ENCODE measurements at regions not wholly inside any gene's neighbourhood (a gene's known extent, or its start where the extent isn't known, plus 50 kb on each side); places are given as distances from the start of the nearest gene placed in this dataset.

DNA sequence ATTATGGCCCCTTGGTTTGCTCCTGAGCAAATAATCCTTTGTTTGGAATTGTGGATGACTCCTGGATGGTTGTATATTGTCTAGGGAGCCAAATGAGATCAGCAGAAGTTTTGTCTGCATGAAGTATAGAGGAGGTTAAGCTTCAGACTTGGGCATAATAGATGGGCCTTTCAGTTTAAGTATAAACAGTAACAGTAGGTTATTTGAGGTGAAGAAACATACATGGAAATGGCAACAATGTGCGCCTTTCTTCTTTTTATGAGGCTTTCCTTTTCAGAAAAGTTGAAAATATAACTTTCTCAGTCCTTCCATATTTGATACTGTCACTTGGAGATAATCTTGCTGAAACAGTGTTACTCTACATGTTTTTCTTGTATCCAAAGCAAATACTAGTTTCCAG, 63.7 kb upstream of the PPP1R12A start:
- BruUV-seq (replicated peaks): no TSS peak
- ATAC-seq (no peak), DNase-seq (ENCODE audit: low read depth, low spot score) (no peak)
- TF ChIP-seq MAX (IDR thresholded peaks at IDR 0.05): no peak
- TF ChIP-seq ZBTB33 (IDR thresholded peaks at IDR 0.05; ENCODE audit: extremely low read depth, insufficient replicate concordance, low read length): no peak
- TF ChIP-seq EGR1 (IDR thresholded peaks at IDR 0.05; ENCODE audit: low read depth): no peak
- TF ChIP-seq SRF (IDR thresholded peaks at IDR 0.05; ENCODE audit: low read depth): no peak
- TF ChIP-seq POLR2AphosphoS5 (IDR thresholded peaks at IDR 0.05; ENCODE audit: low read depth, low read length): no peak
- no peak for TF ChIP-seq JUND (IDR thresholded peaks at IDR 0.05)
- TF ChIP-seq SIN3A (IDR thresholded peaks at IDR 0.05; ENCODE audit: low read depth): no peak
- no peak for TF ChIP-seq EZH2 (IDR thresholded peaks at IDR 0.05)
- no peak for TF ChIP-seq SP1 (IDR thresholded peaks at IDR 0.05; ENCODE audit: low read depth)
- TF ChIP-seq YY1 (IDR thresholded peaks at IDR 0.05; ENCODE audit: extremely low read depth, insufficient replicate concordance, low read depth, low read length): no peak
- TF ChIP-seq CBX3 (IDR thresholded peaks at IDR 0.05; ENCODE audit: low read depth): no peak
- no peak for TF ChIP-seq ZFX (IDR thresholded peaks at IDR 0.05)
- no peak overlapping the region for H3K4me3 ChIP-seq (replicated peaks in 1 of 2; ENCODE audit: low read depth in 1 of 2, low read length in 2 of 2)
- intact Hi-C loops (cut with micrococcal nuclease): loop anchor here (5.0 kb wide), 1 partner anchor 664 kb away; no protein-coding TSS in a partner anchor
- ChIA-PET RAD21 (ENCODE audit: low non-redundant PET in 1 of 2, low total read pairs in 2 of 2, uncharacterized antibody in 2 of 2, unreplicated experiment in 2 of 2) (no interaction called here), CTCF (no interaction called here), POLR2A (no interaction called here)
- H3K4me1 ChIP-seq (ENCODE audit: control insufficient read depth in 1 of 2, insufficient read depth in 2 of 2, low read length in 2 of 2): peaks cover 0 to 7% of the 10 kb centered on the region in 2 experiments; a peak in 2 of 4 replicates
- no peaks in the 10 kb centered on the region for H4K20me1 ChIP-seq (ENCODE audit: insufficient read depth)
- no peak overlapping the region for H2AFZ ChIP-seq (ENCODE audit: low read depth, low read length, poor library complexity, severe bottlenecking)
- H3K27me3 ChIP-seq (ENCODE audit: insufficient read depth, low read length): no peaks in the 10 kb centered on the region
- no peaks in the 10 kb centered on the region for H3K9me3 ChIP-seq (ENCODE audit: control insufficient read depth in 1 of 2, insufficient read depth in 1 of 2, low read depth in 1 of 2, low read length in 2 of 2)
- no peaks in the 10 kb centered on the region for H3K36me3 ChIP-seq (ENCODE audit: control insufficient read depth in 1 of 2, insufficient read depth in 2 of 2, low read length in 2 of 2)
- no peaks in the 10 kb centered on the region for H3K79me2 ChIP-seq (ENCODE audit: insufficient read depth, low read length)
- no peak overlapping the region for H3K27ac ChIP-seq (ENCODE audit: low read depth, low read length)
- no peak overlapping the region for H3K4me2 ChIP-seq (ENCODE audit: low read length)
- H3K9me2 ChIP-seq (ENCODE audit: insufficient read depth): no peaks in the 10 kb centered on the region
- no peak overlapping the region for H3K9ac ChIP-seq (ENCODE audit: low read length)
